NCI-H1105 treated with DMSO at 0.1 percent for 48 hours (cell line): ENCODE measurements at regions not wholly inside any gene's neighbourhood (a gene's known extent, or its start where the extent isn't known, plus 50 kb on each side); places are given as distances from the start of the nearest gene placed in this dataset.
"Not testable (repeated sequence)": the region's sequence is repeated elsewhere in the genome, so short reads cannot be mapped to it uniquely, and the experiment has no call there.

ENCODE experiments used
- DNase-seq: peaks from one replicate; lab custom pipeline; 2025; lab: John Stamatoyannopoulos, UW

- no peak for DNase-seq
Measured at GRCh38 chrX:97858592-97858991, 974.9 kb downstream of the RPA4 start.

- no peak for DNase-seq
Measured at GRCh38 chrX:97860226-97860625, 976.5 kb downstream of the RPA4 start.

- DNase-seq = no peak
Measured at GRCh38 chrX:97863261-97863660, 979.6 kb downstream of the RPA4 start.

GRCh38 chrX:97867266-97867665 lies 983.6 kb downstream of the RPA4 start:
- DNase-seq = no peak

- no peak for DNase-seq
Measured at GRCh38 chrX:97876697-97877407, 993.1 kb downstream of the RPA4 start.

- DNase-seq = no peak
Measured at GRCh38 chrX:97882306-97882705, 998.6 kb downstream of the RPA4 start.

GRCh38 chrX:97895751-97896150 lies 1012.0 kb downstream of the RPA4 start:
- DNase-seq = no peak

- DNase-seq = no peak
Measured at GRCh38 chrX:97897998-97898397, 1014.3 kb downstream of the RPA4 start.

- no peak for DNase-seq
Measured at GRCh38 chrX:97898798-97899197, 1015.1 kb downstream of the RPA4 start.

GRCh38 chrX:97907791-97908190 lies 1024.1 kb downstream of the RPA4 start:
- no peak for DNase-seq

GRCh38 chrX:97909245-97909644 lies 1025.5 kb downstream of the RPA4 start:
- DNase-seq = no peak

GRCh38 chrX:97915390-97915789 lies 1031.7 kb downstream of the RPA4 start:
- DNase-seq = not testable (repeated sequence)

- DNase-seq = not testable (repeated sequence)
Measured at GRCh38 chrX:97921223-97921622, 1037.5 kb downstream of the RPA4 start.

- no peak for DNase-seq
Measured at GRCh38 chrX:97931586-97931985, 1047.9 kb downstream of the RPA4 start.

GRCh38 chrX:97936296-97936695 lies 1052.6 kb downstream of the RPA4 start:
- no peak for DNase-seq

- DNase-seq = no peak
Measured at GRCh38 chrX:97938706-97939105, 1055.0 kb downstream of the RPA4 start.

- no peak for DNase-seq
Measured at GRCh38 chrX:97968376-97969163, 1084.9 kb downstream of the RPA4 start.

- no peak for DNase-seq
Measured at GRCh38 chrX:97984641-97985040, 1100.9 kb downstream of the RPA4 start.

- DNase-seq = no peak
Measured at GRCh38 chrX:97985096-97985495, 1101.4 kb downstream of the RPA4 start.

GRCh38 chrX:97987979-97988378 lies 1104.3 kb downstream of the RPA4 start:
- DNase-seq = no peak

GRCh38 chrX:97995834-97996233 lies 1112.1 kb downstream of the RPA4 start:
- DNase-seq = no peak

- DNase-seq = no peak
Measured at GRCh38 chrX:98028691-98029090, 1145.0 kb downstream of the RPA4 start.

- DNase-seq = no peak
Measured at GRCh38 chrX:98029861-98030260, 1146.2 kb downstream of the RPA4 start.

GRCh38 chrX:98057176-98057575 lies 1173.5 kb downstream of the RPA4 start:
- no peak for DNase-seq
